Duodenal mucosa (tissue), 2 donors: ENCODE measurements at regions not wholly inside any gene's neighbourhood (a gene's known extent, or its start where the extent isn't known, plus 50 kb on each side); places are given as distances from the start of the nearest gene placed in this dataset.

ENCODE experiments used
- H3K27ac ChIP-seq: one replicate; pipeline ENCODE4 v1.7.0; 2013; ENCODE audit warnings: low read depth, low read length
- H3K27me3 ChIP-seq, 2 donors: one replicate each; pipeline ENCODE4 v1.7.0; 2013; ENCODE audit warnings: low read length in 2 of 2, control low read depth in 1 of 2; ENCODE audit not compliant: insufficient read depth in 2 of 2, control insufficient read depth in 1 of 2
- H3K36me3 ChIP-seq, 2 donors: one replicate each; pipeline ENCODE4 v1.7.0; 2013; ENCODE audit warnings: low read length in 2 of 2, control low read depth in 1 of 2; ENCODE audit not compliant: insufficient read depth in 2 of 2, control insufficient read depth in 1 of 2
- H3K4me1 ChIP-seq, 2 donors: one replicate each; pipeline ENCODE4 v1.7.0; 2013; ENCODE audit warnings: low read length in 2 of 2, control low read depth in 1 of 2; ENCODE audit not compliant: insufficient read depth in 2 of 2, control insufficient read depth in 1 of 2
- H3K4me3 ChIP-seq, 2 donors: one replicate each; pipeline ENCODE4 v1.7.0; 2013; ENCODE audit warnings: low read length in 2 of 2, low read depth in 1 of 2
- H3K9ac ChIP-seq, 2 donors: one replicate each; pipeline ENCODE4 v1.7.0; 2013; ENCODE audit warnings: low read length in 2 of 2, low read depth in 1 of 2
- H3K9me3 ChIP-seq, 2 donors: one replicate each; pipeline ENCODE4 v1.7.0; 2013; ENCODE audit warnings: low read length in 2 of 2, control low read depth in 1 of 2; ENCODE audit not compliant: control insufficient read depth in 1 of 2

DNA sequence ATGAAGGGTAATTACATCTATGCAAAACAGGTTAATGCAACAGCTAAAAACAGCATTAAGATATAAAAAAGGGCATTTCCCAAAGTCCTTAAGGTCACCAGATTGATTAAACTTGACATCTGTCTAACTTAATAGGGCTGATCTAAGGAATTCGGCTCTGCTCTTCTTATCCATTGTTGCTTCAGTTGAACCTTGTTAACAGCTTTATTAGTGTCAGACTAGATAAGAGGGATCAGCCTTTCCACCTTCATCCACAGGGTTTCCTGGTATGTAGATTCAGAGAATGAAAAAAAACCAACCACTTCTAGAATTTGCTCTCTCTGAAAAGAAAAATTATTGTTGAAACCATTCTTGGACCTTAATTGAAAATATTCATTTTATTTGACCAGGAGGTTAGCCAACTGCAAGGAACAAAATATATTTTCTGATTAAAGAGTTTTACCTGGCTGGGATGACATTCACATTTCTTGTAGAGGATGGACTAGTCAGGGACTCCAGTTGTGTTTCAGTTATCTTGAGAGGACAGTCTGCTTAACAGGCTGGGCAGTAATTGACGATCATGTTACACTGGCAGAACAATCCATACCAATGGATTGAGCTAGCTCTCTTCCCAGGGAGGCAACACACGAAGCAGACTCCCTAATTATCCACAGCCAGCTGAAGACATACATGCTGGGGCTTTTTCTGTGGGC lies 357.4 kb upstream of the ACVR2A start:
- no peak overlapping the region for H3K9ac ChIP-seq
- no peaks in the 10 kb centered on the region for H3K9me3 ChIP-seq
- H3K27me3 ChIP-seq: no peaks in the 10 kb centered on the region
- no peaks in the 10 kb centered on the region for H3K36me3 ChIP-seq
- peaks cover 11 to 36% of the 10 kb centered on the region in 2 donors for H3K4me1 ChIP-seq
- no peak overlapping the region for H3K27ac ChIP-seq
- H3K4me3 ChIP-seq: no peak overlapping the region

DNA sequence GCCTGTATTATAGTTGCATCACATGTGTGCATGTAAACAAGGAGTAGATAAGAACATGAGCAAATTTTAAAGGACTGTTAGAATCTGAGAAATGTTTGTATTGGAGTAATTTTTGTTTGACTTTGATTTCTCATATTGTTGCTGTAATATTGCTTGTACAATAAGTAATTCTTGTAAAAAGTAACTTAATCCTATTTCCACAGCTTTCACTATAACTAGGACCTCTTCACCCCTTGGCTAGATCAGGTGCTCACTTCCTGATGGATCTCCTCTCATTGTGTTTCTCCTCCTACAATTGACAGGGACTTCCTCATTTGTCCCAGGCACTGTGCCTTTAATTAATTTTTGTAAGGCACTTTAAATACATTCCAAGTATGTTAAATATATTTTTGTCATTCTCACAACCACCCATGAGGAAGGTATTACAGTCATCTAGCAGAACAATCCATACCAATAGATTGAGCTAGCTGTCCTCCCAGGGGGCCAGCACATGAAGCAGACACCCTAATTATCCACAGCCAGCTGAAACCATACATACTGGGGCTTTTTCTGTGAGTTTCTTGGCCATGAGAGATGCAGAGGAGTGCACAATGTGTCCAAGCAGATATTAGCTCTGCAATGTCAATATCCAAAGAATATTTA lies 359.5 kb upstream of the ACVR2A start:
- Histone ChIP-seq H3K9ac (no peak overlapping the region), H3K9me3 (no peaks in the 10 kb centered on the region), H3K36me3 (no peaks in the 10 kb centered on the region), H3K4me1 (peaks cover 9 to 16% of the 10 kb centered on the region in 2 donors), H3K27me3 (no peaks in the 10 kb centered on the region), H3K27ac (no peak overlapping the region), H3K4me3 (no peak overlapping the region)

DNA sequence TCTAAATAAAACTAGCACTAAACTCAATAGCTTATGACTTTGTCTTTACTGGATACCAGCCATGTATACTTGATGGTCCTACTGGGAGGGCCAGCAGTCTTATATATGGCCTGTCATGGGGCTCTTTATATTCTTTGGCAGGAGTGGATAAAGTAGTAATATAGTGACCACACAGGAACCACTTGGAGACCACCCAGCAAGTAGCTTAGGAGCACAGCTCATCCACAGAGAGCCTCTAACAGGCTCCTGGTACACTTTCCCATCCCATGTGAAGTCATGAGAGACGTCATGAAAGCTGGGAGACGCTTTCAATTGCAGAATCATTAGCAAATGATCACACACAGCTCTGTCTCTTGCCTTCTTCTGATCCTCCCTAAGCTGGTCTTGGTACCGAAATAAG lies 360.9 kb upstream of the ACVR2A start:
- Histone ChIP-seq H3K4me3 (no peak overlapping the region), H3K4me1 (peaks cover 9 to 13% of the 10 kb centered on the region in 2 donors), H3K27ac (no peak overlapping the region), H3K36me3 (no peaks in the 10 kb centered on the region), H3K9me3 (no peaks in the 10 kb centered on the region), H3K9ac (no peak overlapping the region), H3K27me3 (no peaks in the 10 kb centered on the region)

DNA sequence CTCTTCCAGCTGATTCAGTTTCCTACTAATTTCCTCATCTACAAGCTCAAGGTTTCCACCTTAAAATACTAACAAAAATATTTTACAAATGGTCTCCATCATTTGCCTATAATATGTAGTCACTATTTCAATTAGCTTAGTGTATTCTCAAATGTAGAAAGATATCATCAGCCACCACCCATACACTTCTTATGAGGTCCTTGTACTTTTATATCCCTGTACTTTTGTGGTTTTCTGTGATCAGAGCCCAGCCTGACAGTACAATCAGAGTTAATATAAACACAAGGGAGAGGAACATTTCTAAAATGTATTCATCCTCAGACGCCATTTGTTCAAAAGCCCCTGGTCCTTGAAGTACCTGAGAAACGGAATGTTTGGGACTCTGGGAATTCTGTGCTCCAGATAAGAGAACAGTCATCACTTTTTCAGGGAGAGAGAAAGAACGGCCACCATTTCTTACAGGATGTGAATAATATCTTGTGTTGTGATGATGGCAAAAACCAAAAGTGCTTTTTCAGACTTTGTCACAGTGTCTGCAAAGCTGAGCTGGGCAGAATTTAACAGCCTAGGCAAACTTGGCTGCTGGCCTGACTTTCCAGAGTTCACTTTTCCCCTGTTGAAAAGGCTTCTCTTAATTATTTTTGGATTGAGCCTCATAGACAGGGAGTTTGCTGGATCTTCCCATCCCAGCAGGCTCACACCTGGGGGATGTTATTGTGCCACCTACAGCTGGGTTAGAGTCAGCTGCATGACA lies 361.7 kb upstream of the ACVR2A start:
- Histone ChIP-seq H3K27ac (no peak overlapping the region), H3K27me3 (no peaks in the 10 kb centered on the region), H3K4me1 (peaks cover 4 to 8% of the 10 kb centered on the region in 2 donors), H3K9ac (no peak overlapping the region), H3K9me3 (no peaks in the 10 kb centered on the region), H3K4me3 (no peak overlapping the region), H3K36me3 (no peaks in the 10 kb centered on the region)

DNA sequence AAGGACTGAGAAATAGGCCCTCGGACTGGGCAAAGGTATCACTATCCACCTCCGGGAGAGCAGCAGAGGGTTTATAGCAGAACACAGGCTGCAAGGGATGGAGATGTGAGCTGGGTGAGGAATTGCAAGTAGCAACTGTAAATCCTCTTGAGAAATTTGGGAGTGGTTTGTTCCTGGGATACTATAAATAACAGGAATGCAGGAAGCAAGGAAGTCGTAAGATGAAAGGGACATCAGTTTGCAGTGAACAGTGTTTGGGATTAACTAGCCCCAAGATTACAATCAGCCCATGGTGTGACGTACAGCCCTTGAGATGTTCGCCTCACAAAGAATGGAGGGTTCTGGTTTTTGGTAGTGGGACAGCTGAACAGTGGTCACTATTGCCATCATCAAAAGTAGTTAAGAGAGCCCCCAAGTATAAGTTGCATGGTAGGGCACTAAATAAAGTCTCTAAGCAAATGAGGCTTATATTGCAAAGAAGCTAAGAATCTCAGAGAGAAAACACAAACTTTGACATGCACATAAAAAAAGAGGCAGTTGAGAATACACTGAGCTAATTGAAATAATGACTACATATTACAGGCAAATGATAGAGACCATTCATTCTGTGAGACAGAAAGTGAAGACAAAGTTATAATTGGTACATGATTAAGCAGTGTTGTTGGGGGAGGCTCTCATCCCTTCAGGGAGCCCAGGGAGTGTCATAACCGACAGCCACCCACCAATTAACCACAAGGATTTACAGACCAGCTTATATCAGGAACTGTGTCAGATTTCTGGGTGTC lies 362.5 kb upstream of the ACVR2A start:
- no peak overlapping the region for H3K27ac ChIP-seq

DNA sequence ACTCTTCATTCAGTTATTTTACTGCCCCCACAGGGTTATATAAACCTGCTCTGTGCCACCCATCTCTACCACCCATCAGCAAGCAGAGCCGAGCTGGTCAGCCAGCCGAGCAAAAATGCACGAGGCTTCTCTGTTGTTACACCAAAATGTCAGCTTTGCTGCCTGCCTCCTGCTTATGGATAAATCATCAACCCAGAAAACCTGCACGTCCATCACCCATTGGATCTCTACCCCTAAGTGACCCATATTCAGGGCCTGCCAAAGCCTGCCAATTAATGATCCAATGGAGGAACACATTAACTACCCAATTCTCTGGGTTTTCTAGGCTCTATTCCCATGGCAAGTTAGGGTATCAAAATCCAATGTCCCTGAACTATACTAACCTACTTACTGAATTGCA lies 365.5 kb upstream of the ACVR2A start:
- Histone ChIP-seq H3K36me3 (no peaks in the 10 kb centered on the region), H3K27ac (no peak overlapping the region), H3K27me3 (no peaks in the 10 kb centered on the region), H3K9me3 (no peaks in the 10 kb centered on the region), H3K4me3 (no peak overlapping the region), H3K9ac (no peak overlapping the region), H3K4me1 (no peaks in the 10 kb centered on the region)

More for the DNA sequence above, 362.5 kb upstream of the ACVR2A start:
- peaks cover 2 to 3% of the 10 kb centered on the region in 2 donors for H3K4me1 ChIP-seq
- no peaks in the 10 kb centered on the region for H3K9me3 ChIP-seq
- H3K36me3 ChIP-seq: no peaks in the 10 kb centered on the region
- no peak overlapping the region for H3K4me3 ChIP-seq
- no peaks in the 10 kb centered on the region for H3K27me3 ChIP-seq
- H3K9ac ChIP-seq: no peak overlapping the region

DNA sequence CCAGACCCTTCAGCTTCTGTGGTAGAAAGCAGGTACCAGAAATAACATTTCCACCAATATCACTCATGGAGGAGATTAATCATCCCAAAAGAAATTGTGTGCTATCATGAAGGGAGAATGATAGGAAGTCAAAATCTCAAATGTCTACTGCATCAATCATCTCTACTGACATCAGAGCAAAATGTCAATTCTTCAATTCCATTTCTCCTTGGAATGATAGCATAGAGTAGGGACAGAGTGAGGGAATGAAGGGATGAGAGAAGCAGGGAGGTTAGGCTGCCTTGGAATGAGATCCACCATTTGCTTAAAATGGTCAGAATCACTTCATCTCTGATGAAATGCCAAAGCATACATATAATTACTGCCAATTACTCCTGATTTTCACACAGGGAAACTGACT lies 371.8 kb upstream of the ACVR2A start:
- Histone ChIP-seq H3K9ac (no peak overlapping the region), H3K27ac (no peak overlapping the region), H3K4me3 (no peak overlapping the region), H3K27me3 (no peaks in the 10 kb centered on the region), H3K36me3 (no peaks in the 10 kb centered on the region), H3K4me1 (no peaks in the 10 kb centered on the region), H3K9me3 (no peaks in the 10 kb centered on the region)

DNA sequence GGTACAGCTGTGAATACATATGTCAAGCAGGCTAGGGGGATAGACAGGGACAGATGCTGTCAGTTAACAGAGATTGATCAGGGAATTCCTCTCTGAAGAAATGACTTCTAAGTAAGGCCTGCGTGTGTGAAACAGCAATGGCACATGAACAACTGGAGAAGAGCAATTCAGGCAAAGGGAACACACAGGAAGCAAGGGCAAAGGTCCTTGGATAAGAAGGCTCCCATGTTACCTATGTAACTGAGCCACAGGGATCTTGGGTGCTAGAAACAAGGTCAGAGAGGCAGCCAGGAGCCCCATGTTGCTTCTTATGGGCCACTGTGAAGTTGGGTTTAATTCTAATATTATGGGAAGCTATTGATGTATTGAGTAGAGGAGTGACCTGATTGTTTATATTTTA lies 373.7 kb upstream of the ACVR2A start:
- Histone ChIP-seq H3K36me3 (no peaks in the 10 kb centered on the region), H3K27ac (no peak overlapping the region), H3K27me3 (no peaks in the 10 kb centered on the region), H3K4me1 (no peaks in the 10 kb centered on the region), H3K9me3 (no peaks in the 10 kb centered on the region), H3K4me3 (no peak overlapping the region), H3K9ac (no peak overlapping the region)

DNA sequence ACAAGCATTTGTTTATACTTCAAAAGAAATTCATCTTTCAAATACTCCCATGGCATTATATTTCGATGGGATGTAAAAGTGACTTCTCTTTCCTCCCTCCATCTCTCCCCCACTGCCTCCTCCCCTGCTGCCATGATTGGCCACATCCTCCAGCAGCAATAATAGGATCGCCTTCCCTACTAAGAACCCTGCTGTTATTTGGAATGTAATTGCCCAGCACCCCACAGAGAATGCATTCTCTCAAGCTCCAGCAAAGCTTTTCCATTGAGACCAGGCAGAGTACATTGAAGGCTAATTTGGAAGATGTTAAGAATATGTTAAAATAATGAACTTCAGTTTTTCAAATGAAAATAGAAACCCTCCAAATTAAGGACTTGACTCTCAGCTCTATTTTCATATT lies 375.4 kb upstream of the ACVR2A start:
- H3K4me1 ChIP-seq: peaks cover 5 to 7% of the 10 kb centered on the region in 2 donors
- H3K9ac ChIP-seq: no peak overlapping the region
- H3K27me3 ChIP-seq: no peaks in the 10 kb centered on the region
- no peak overlapping the region for H3K27ac ChIP-seq
- no peaks in the 10 kb centered on the region for H3K9me3 ChIP-seq
- no peak overlapping the region for H3K4me3 ChIP-seq
- H3K36me3 ChIP-seq: no peaks in the 10 kb centered on the region

DNA sequence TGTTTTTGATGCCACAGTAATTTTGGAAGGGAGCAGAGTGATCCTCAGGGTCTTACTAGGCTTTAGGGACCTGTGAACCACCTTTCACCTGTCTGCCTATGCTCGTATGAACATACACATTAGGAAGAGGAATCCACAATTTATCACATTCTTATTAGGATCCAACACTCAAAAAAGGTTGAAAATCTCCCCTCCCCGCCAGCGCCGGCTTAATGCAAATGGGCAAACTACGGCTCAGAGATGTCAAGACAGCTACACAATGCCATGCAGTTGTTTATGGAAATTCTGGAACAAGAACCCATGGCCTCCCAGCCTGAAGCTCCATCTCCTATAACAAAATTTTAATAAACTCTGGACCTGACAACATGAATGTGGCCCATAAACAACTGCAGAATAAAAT lies 375.9 kb upstream of the ACVR2A start:
- Histone ChIP-seq H3K4me3 (no peak overlapping the region), H3K4me1 (peaks cover 6 to 7% of the 10 kb centered on the region in 2 donors), H3K27ac (no peak overlapping the region), H3K9me3 (no peaks in the 10 kb centered on the region), H3K9ac (no peak overlapping the region), H3K27me3 (no peaks in the 10 kb centered on the region), H3K36me3 (no peaks in the 10 kb centered on the region)
